ENCODE measurements at regions not wholly inside any gene's neighbourhood (a gene's known extent, or its start where the extent isn't known, plus 50 kb on each side); places are given as distances from the start of the nearest gene placed in this dataset.
"Not testable (repeated sequence)": the region's sequence is repeated elsewhere in the genome, so short reads cannot be mapped to it uniquely, and the experiment has no call there.

- Histone ChIP-seq H3K4me3 (ENCODE audit: control insufficient read depth in 1 of 2, extremely low read depth in 1 of 2, low read length in 1 of 2) (no peak overlapping the region), H3K4me1 (ENCODE audit: control insufficient read depth in 1 of 2, extremely low read depth in 1 of 2, insufficient read depth in 2 of 2, low read length in 2 of 2) (no peaks in the 10 kb centered on the region), H3K27ac (ENCODE audit: low read length) (no peak overlapping the region), H3K9me3 (no peaks in the 10 kb centered on the region), H3K36me3 (ENCODE audit: control insufficient read depth in 2 of 2, extremely low read depth in 1 of 2, insufficient read depth in 1 of 2, low read length in 1 of 2) (no peaks in the 10 kb centered on the region), H3K27me3 (replicated peaks in 1 of 2; ENCODE audit: control insufficient read depth in 2 of 2, extremely low read depth in 1 of 2, insufficient read depth in 2 of 2, low read length in 1 of 2) (peaks cover 0 to 2% of the 10 kb centered on the region in 2 experiments)
- no peaks in the 10 kb centered on the region for H3K36me3 Mint-ChIP-seq
- WGBS (ENCODE audit: insufficient coverage) = 80% methylated on average over 2 of the region's 5 CpGs
- DNase-seq (no peak), ATAC-seq (replicated peaks in 1 of 4) (no peak)
- no peaks in the 10 kb centered on the region for H3K4me1 Mint-ChIP-seq
- no peak overlapping the region for H3K27ac Mint-ChIP-seq
- H3K27me3 Mint-ChIP-seq = peaks cover 0 to 4% of the 10 kb centered on the region in 2 donors
- POLR2A ChIA-PET = no interaction called here
- H3K4me3 Mint-ChIP-seq = no peak overlapping the region
- CTCF ChIA-PET = no interaction called here
- H3K9me3 Mint-ChIP-seq = peaks cover 0 to 8% (median 0%) of the 10 kb centered on the region in 3 donors
These were observed 82.3 kb upstream of the SLC24A3 start for GRCh38 chr20:19129976-19130612.

GRCh38 chr20:19130613-19130984 lies 81.8 kb upstream of the SLC24A3 start:
- Histone ChIP-seq H3K4me3 (ENCODE audit: control insufficient read depth in 1 of 2, extremely low read depth in 1 of 2, low read length in 1 of 2) (no peak overlapping the region), H3K4me1 (ENCODE audit: control insufficient read depth in 1 of 2, extremely low read depth in 1 of 2, insufficient read depth in 2 of 2, low read length in 2 of 2) (no peaks in the 10 kb centered on the region), H3K27me3 (replicated peaks in 1 of 2; ENCODE audit: control insufficient read depth in 2 of 2, extremely low read depth in 1 of 2, insufficient read depth in 2 of 2, low read length in 1 of 2) (peaks cover 0 to 2% of the 10 kb centered on the region in 2 experiments), H3K9me3 (no peaks in the 10 kb centered on the region), H3K36me3 (ENCODE audit: control insufficient read depth in 2 of 2, extremely low read depth in 1 of 2, insufficient read depth in 1 of 2, low read length in 1 of 2) (no peaks in the 10 kb centered on the region), H3K27ac (ENCODE audit: low read length) (no peak overlapping the region)
- Mint-ChIP-seq H3K4me3 (no peak overlapping the region), H3K4me1 (no peaks in the 10 kb centered on the region), H3K27ac (no peak overlapping the region), H3K27me3 (peaks cover 0 to 4% of the 10 kb centered on the region in 2 donors), H3K9me3 (peaks cover 0 to 9% (median under 1%) of the 10 kb centered on the region in 3 donors), H3K36me3 (no peaks in the 10 kb centered on the region)
- POLR2A ChIA-PET = no interaction called here
- DNase-seq (no peak), ATAC-seq (replicated peaks in 1 of 4) (no peak)
- WGBS (ENCODE audit: insufficient coverage) = 67% methylated on average over 1 of the region's 4 CpGs
- CTCF ChIA-PET = no interaction called here

- WGBS (ENCODE audit: insufficient coverage) = 60% methylated on average over 2 of the region's 3 CpGs
- CTCF ChIA-PET = no interaction called here
These were observed 74.8 kb upstream of the SLC24A3 start for GRCh38 chr20:19137641-19138040.

GRCh38 chr20:19138758-19139157 lies 73.7 kb upstream of the SLC24A3 start:
- DNase-seq (no peak), ATAC-seq (replicated peaks in 1 of 4) (no peak)
- CTCF ChIA-PET = no interaction called here
- Histone ChIP-seq H3K4me3 (ENCODE audit: control insufficient read depth in 1 of 2, extremely low read depth in 1 of 2, low read length in 1 of 2) (no peak overlapping the region), H3K9me3 (no peaks in the 10 kb centered on the region), H3K27me3 (replicated peaks in 1 of 2; ENCODE audit: control insufficient read depth in 2 of 2, extremely low read depth in 1 of 2, insufficient read depth in 2 of 2, low read length in 1 of 2) (peaks cover 0 to 7% of the 10 kb centered on the region in 2 experiments), H3K36me3 (ENCODE audit: control insufficient read depth in 2 of 2, extremely low read depth in 1 of 2, insufficient read depth in 1 of 2, low read length in 1 of 2) (no peaks in the 10 kb centered on the region), H3K4me1 (ENCODE audit: control insufficient read depth in 1 of 2, extremely low read depth in 1 of 2, insufficient read depth in 2 of 2, low read length in 2 of 2) (no peaks in the 10 kb centered on the region), H3K27ac (ENCODE audit: low read length) (no peak overlapping the region)
- POLR2A ChIA-PET = no interaction called here
- Mint-ChIP-seq H3K9me3 (peaks cover 5 to 21% (median 9%) of the 10 kb centered on the region in 3 donors), H3K4me1 (no peaks in the 10 kb centered on the region), H3K36me3 (no peaks in the 10 kb centered on the region), H3K27me3 (peaks cover 0 to 20% of the 10 kb centered on the region in 2 donors), H3K27ac (no peak overlapping the region), H3K4me3 (no peak overlapping the region)
- 20% methylated on average over 1 of the region's 1 CpG for WGBS (ENCODE audit: insufficient coverage)

More at GRCh38 chr20:19137641-19138040, 74.8 kb upstream of the SLC24A3 start:
- Histone ChIP-seq H3K4me1 (ENCODE audit: control insufficient read depth in 1 of 2, extremely low read depth in 1 of 2, insufficient read depth in 2 of 2, low read length in 2 of 2) (no peaks in the 10 kb centered on the region), H3K36me3 (ENCODE audit: control insufficient read depth in 2 of 2, extremely low read depth in 1 of 2, insufficient read depth in 1 of 2, low read length in 1 of 2) (no peaks in the 10 kb centered on the region), H3K27me3 (replicated peaks in 1 of 2; ENCODE audit: control insufficient read depth in 2 of 2, extremely low read depth in 1 of 2, insufficient read depth in 2 of 2, low read length in 1 of 2) (peaks cover 0 to 7% of the 10 kb centered on the region in 2 experiments), H3K4me3 (ENCODE audit: control insufficient read depth in 1 of 2, extremely low read depth in 1 of 2, low read length in 1 of 2) (no peak overlapping the region), H3K9me3 (no peaks in the 10 kb centered on the region), H3K27ac (ENCODE audit: low read length) (no peak overlapping the region)
- H3K9me3 Mint-ChIP-seq = peaks cover 5 to 21% (median 9%) of the 10 kb centered on the region in 3 donors
- no peaks in the 10 kb centered on the region for H3K4me1 Mint-ChIP-seq
- peaks cover 0 to 20% of the 10 kb centered on the region in 2 donors for H3K27me3 Mint-ChIP-seq
- DNase-seq = no peak
- H3K4me3 Mint-ChIP-seq = no peak overlapping the region
- POLR2A ChIA-PET = no interaction called here
- H3K27ac Mint-ChIP-seq = no peak overlapping the region
- H3K36me3 Mint-ChIP-seq = no peaks in the 10 kb centered on the region
- no peak for ATAC-seq (replicated peaks in 1 of 4)

GRCh38 chr20:19139584-19139983 lies 72.9 kb upstream of the SLC24A3 start:
- 56% methylated on average over 1 of the region's 2 CpGs for WGBS (ENCODE audit: insufficient coverage)
- H3K27me3 ChIP-seq (replicated peaks in 1 of 2; ENCODE audit: control insufficient read depth in 2 of 2, extremely low read depth in 1 of 2, insufficient read depth in 2 of 2, low read length in 1 of 2); H3K4me3 ChIP-seq (ENCODE audit: control insufficient read depth in 1 of 2, extremely low read depth in 1 of 2, low read length in 1 of 2); H3K4me1 ChIP-seq (ENCODE audit: control insufficient read depth in 1 of 2, extremely low read depth in 1 of 2, insufficient read depth in 2 of 2, low read length in 2 of 2); ATAC-seq (replicated peaks in 1 of 4); POLR2A ChIA-PET; H3K4me3 Mint-ChIP-seq; H3K36me3 ChIP-seq (ENCODE audit: control insufficient read depth in 2 of 2, extremely low read depth in 1 of 2, insufficient read depth in 1 of 2, low read length in 1 of 2); H3K27ac ChIP-seq (ENCODE audit: low read length); H3K4me1 Mint-ChIP-seq; H3K27ac Mint-ChIP-seq; H3K36me3 Mint-ChIP-seq; DNase-seq; H3K9me3 ChIP-seq; CTCF ChIA-PET: not testable (repeated sequence)
- H3K9me3 Mint-ChIP-seq = peaks cover 5 to 16% (median 9%) of the 10 kb centered on the region in 3 donors
- peaks cover 0 to 20% of the 10 kb centered on the region in 2 donors for H3K27me3 Mint-ChIP-seq

- CTCF ChIA-PET = no interaction called here
- peaks cover 0 to 4% of the 10 kb centered on the region in 2 experiments for H3K27me3 ChIP-seq (replicated peaks in 1 of 2; ENCODE audit: control insufficient read depth in 2 of 2, extremely low read depth in 1 of 2, insufficient read depth in 2 of 2, low read length in 1 of 2)
- Mint-ChIP-seq H3K4me3 (no peak overlapping the region), H3K9me3 (peaks cover 4 to 6% (median 5%) of the 10 kb centered on the region in 3 donors), H3K27me3 (peaks cover 0 to 5% of the 10 kb centered on the region in 2 donors), H3K4me1 (no peaks in the 10 kb centered on the region), H3K36me3 (no peaks in the 10 kb centered on the region), H3K27ac (no peak overlapping the region)
- H3K36me3 ChIP-seq (ENCODE audit: control insufficient read depth in 2 of 2, extremely low read depth in 1 of 2, insufficient read depth in 1 of 2, low read length in 1 of 2) = no peaks in the 10 kb centered on the region
- H3K9me3 ChIP-seq = no peaks in the 10 kb centered on the region
- no peaks in the 10 kb centered on the region for H3K4me1 ChIP-seq (ENCODE audit: control insufficient read depth in 1 of 2, extremely low read depth in 1 of 2, insufficient read depth in 2 of 2, low read length in 2 of 2)
- no peak for DNase-seq
- no peak overlapping the region for H3K4me3 ChIP-seq (ENCODE audit: control insufficient read depth in 1 of 2, extremely low read depth in 1 of 2, low read length in 1 of 2)
- POLR2A ChIA-PET = no interaction called here
- H3K27ac ChIP-seq (ENCODE audit: low read length) = no peak overlapping the region
- 93% methylated on average over 3 of the region's 3 CpGs for WGBS (ENCODE audit: insufficient coverage)
- no peak for ATAC-seq (replicated peaks in 1 of 4)
These were observed 70.4 kb upstream of the SLC24A3 start for GRCh38 chr20:19141998-19142397.

- Mint-ChIP-seq H3K9me3 (peaks cover 4 to 6% (median 5%) of the 10 kb centered on the region in 3 donors), H3K27me3 (peaks cover 0 to 5% of the 10 kb centered on the region in 2 donors), H3K4me1 (no peaks in the 10 kb centered on the region), H3K36me3 (no peaks in the 10 kb centered on the region), H3K27ac (no peak overlapping the region), H3K4me3 (no peak overlapping the region)
- Histone ChIP-seq H3K4me3 (ENCODE audit: control insufficient read depth in 1 of 2, extremely low read depth in 1 of 2, low read length in 1 of 2) (no peak overlapping the region), H3K9me3 (no peaks in the 10 kb centered on the region), H3K4me1 (ENCODE audit: control insufficient read depth in 1 of 2, extremely low read depth in 1 of 2, insufficient read depth in 2 of 2, low read length in 2 of 2) (no peaks in the 10 kb centered on the region), H3K27ac (ENCODE audit: low read length) (no peak overlapping the region), H3K36me3 (ENCODE audit: control insufficient read depth in 2 of 2, extremely low read depth in 1 of 2, insufficient read depth in 1 of 2, low read length in 1 of 2) (no peaks in the 10 kb centered on the region), H3K27me3 (replicated peaks in 1 of 2; ENCODE audit: control insufficient read depth in 2 of 2, extremely low read depth in 1 of 2, insufficient read depth in 2 of 2, low read length in 1 of 2) (peaks cover 0 to 2% of the 10 kb centered on the region in 2 experiments)
- ChIA-PET POLR2A (no interaction called here), CTCF (no interaction called here)
- no CpG with 5 or more reads among the region's 2 CpGs for WGBS (ENCODE audit: insufficient coverage)
- no peak for DNase-seq
- no peak for ATAC-seq (replicated peaks in 1 of 4)
These were observed 68.6 kb upstream of the SLC24A3 start for GRCh38 chr20:19143890-19144289.

Data from T-cell (primary cell).